Esophagus squamous epithelium (tissue), 4 donors: ENCODE measurements at regions not wholly inside any gene's neighbourhood (a gene's known extent, or its start where the extent isn't known, plus 50 kb on each side); places are given as distances from the start of the nearest gene placed in this dataset.

ENCODE experiments used
- POLR2A ChIP-seq, 4 donors: fragments of 450-650 bp; IDR thresholded peaks; one replicate each; pipeline ENCODE4 v1.6.1; 2017; ENCODE audit warnings: antibody characterized with exemption in 4 of 4, mild to moderate bottlenecking in 4 of 4, moderate library complexity in 3 of 4
- TF ChIP-seq, protein P1 (sequence below), 6 experiments: fragments of 450-650 bp in 4 of 6; fragments of 200-600 bp in 2 of 6; sonication (generic) in 2 of 6; IDR thresholded peaks; one replicate each; pipeline ENCODE4 v1.5.1; 2016 to 2019; ENCODE audit warnings: antibody characterized with exemption in 6 of 6, mild to moderate bottlenecking in 4 of 6, moderate library complexity in 4 of 6

DNA sequence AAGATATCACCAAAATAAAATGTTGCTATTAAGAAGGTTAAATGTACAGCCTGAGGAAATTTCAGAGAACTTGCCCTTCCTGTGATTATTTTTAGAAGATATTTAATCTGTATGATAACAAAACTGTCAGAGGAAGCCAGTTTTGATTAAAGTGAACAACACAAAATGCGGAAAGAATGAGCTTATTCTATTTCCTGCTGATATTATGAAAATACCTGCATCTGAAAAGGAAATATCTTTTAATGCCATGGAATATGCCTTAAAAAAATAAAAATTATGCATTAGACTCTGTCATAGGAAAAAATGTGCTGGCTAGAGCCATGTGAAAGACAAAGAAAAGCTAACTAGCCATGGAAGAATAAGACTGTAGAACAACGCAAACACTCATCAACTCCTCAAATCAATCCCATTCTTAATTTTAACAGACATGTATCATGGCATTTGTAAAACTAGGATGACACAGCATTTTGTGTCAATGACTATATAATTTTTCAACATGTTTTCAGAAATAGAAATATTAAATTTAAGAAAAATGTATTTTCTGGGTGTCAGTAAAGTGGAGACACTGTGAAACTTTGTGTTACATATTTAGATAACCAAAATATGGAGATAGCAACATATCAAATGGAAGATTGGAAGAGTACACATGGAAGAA is 1768.2 kb downstream of the SUCLG1 start:
- TF ChIP-seq, protein P1, sequence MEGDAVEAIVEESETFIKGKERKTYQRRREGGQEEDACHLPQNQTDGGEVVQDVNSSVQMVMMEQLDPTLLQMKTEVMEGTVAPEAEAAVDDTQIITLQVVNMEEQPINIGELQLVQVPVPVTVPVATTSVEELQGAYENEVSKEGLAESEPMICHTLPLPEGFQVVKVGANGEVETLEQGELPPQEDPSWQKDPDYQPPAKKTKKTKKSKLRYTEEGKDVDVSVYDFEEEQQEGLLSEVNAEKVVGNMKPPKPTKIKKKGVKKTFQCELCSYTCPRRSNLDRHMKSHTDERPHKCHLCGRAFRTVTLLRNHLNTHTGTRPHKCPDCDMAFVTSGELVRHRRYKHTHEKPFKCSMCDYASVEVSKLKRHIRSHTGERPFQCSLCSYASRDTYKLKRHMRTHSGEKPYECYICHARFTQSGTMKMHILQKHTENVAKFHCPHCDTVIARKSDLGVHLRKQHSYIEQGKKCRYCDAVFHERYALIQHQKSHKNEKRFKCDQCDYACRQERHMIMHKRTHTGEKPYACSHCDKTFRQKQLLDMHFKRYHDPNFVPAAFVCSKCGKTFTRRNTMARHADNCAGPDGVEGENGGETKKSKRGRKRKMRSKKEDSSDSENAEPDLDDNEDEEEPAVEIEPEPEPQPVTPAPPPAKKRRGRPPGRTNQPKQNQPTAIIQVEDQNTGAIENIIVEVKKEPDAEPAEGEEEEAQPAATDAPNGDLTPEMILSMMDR (IDR thresholded peaks at IDR 0.05): no peak
- no peak for TF ChIP-seq POLR2A (IDR thresholded peaks at IDR 0.05)
